ENCODE measurements at regions not wholly inside any gene's neighbourhood (a gene's known extent, or its start where the extent isn't known, plus 50 kb on each side); places are given as distances from the start of the nearest gene placed in this dataset.

DNA sequence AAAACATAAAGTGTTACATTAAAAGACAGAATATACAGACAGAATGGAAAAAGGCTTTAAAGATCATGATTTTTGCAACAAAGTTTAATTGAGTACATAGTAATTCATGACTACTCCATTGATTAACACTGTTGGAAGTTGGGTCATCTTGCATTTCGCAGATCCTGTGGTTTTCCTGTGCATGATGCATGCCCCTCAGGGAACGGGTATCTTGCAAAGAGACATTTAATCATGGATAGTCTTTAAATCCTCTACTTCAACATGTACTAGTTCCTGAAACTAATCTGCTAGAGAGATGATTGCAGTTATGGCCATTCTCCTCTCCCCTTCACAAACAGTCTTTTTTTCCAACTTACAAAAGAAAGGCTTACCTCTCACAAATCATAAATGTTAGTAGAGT, 155.6 kb upstream of the DSEL start:
- H3K27me3 ChIP-seq (ENCODE audit: control insufficient read depth in 1 of 2, insufficient read depth in 2 of 2, low read length in 2 of 2), result no peaks in the 10 kb centered on the region
- no peaks in the 10 kb centered on the region for H3K36me3 ChIP-seq (ENCODE audit: insufficient read depth, low read length)
- H3K4me3 ChIP-seq (ENCODE audit: low read depth in 1 of 2, low read length in 2 of 2), result no peak overlapping the region
- no peaks in the 10 kb centered on the region for H3K9me3 ChIP-seq (ENCODE audit: low read length)
- H3K4me1 ChIP-seq (ENCODE audit: insufficient read depth, low read length), result no peaks in the 10 kb centered on the region
- no peak overlapping the region for H3K9ac ChIP-seq (ENCODE audit: low read length)
- H3K27ac ChIP-seq (ENCODE audit: low read depth, low read length), result no peak overlapping the region

GRCh38 chr18:67670024-67670543, 153.6 kb upstream of the DSEL start:
- no peaks in the 10 kb centered on the region for H3K36me3 ChIP-seq (ENCODE audit: insufficient read depth, low read length)
- no peaks in the 10 kb centered on the region for H3K9me3 ChIP-seq (ENCODE audit: low read length)
- H3K27me3 ChIP-seq (ENCODE audit: control insufficient read depth in 1 of 2, insufficient read depth in 2 of 2, low read length in 2 of 2), result no peaks in the 10 kb centered on the region
- no peak overlapping the region for H3K9ac ChIP-seq (ENCODE audit: low read length)
- H3K4me3 ChIP-seq (ENCODE audit: low read depth in 1 of 2, low read length in 2 of 2), result no peak overlapping the region
- no peak overlapping the region for H3K27ac ChIP-seq (ENCODE audit: low read depth, low read length)
- no peaks in the 10 kb centered on the region for H3K4me1 ChIP-seq (ENCODE audit: insufficient read depth, low read length)

DNA sequence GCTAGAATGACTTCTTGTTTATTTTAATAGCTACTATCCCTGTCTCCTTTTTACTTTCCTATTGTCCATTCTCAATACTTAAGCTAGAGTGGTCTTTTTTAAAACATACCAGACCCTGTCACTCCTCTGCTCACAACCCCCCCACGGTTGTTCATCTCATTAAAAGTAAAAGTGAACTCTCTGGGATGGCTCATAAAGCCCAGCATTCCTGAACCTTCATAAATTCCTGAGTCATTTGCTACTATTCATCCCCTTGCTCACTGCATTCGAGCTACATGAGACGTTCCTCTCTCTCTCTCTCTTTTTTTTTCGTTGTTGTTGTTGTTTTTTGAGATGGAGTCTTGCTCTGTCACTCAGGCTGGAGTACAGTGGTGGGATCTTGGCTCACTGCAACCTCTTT, 148.7 kb upstream of the DSEL start:
- Histone ChIP-seq H3K4me1 (ENCODE audit: insufficient read depth, low read length) (no peaks in the 10 kb centered on the region), H3K9ac (ENCODE audit: low read length) (no peak overlapping the region), H3K9me3 (ENCODE audit: low read length) (no peaks in the 10 kb centered on the region), H3K27ac (ENCODE audit: low read depth, low read length) (no peak overlapping the region), H3K36me3 (ENCODE audit: insufficient read depth, low read length) (no peaks in the 10 kb centered on the region), H3K4me3 (ENCODE audit: low read depth in 1 of 2, low read length in 2 of 2) (no peak overlapping the region), H3K27me3 (ENCODE audit: control insufficient read depth in 1 of 2, insufficient read depth in 2 of 2, low read length in 2 of 2) (no peaks in the 10 kb centered on the region)

DNA sequence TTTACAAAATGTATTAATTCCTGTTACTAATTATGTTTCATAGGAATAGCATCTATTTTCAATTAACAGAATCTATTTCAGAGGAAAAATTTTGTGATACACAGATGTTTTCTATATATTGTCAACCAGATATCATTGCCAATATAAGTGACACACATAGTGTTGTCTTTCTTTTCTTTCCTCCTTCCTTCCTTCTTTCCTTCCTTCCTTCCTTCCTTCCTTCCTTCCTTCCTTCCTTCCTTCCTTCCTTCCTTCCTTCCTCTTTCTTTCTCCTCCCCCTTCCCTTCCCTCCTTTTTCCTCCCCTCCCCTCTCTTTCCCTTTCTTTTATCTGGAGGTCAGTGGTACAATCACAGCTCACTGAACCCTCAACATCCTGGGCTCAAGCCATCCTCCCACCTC, 146.5 kb upstream of the DSEL start:
- Histone ChIP-seq H3K4me3 (ENCODE audit: low read depth in 1 of 2, low read length in 2 of 2) (no peak overlapping the region), H3K36me3 (ENCODE audit: insufficient read depth, low read length) (no peaks in the 10 kb centered on the region), H3K27ac (ENCODE audit: low read depth, low read length) (no peak overlapping the region), H3K4me1 (ENCODE audit: insufficient read depth, low read length) (no peaks in the 10 kb centered on the region), H3K9ac (ENCODE audit: low read length) (no peak overlapping the region), H3K27me3 (ENCODE audit: control insufficient read depth in 1 of 2, insufficient read depth in 2 of 2, low read length in 2 of 2) (no peaks in the 10 kb centered on the region), H3K9me3 (ENCODE audit: low read length) (no peaks in the 10 kb centered on the region)

- Histone ChIP-seq H3K9me3 (ENCODE audit: low read length) (no peaks in the 10 kb centered on the region), H3K4me1 (ENCODE audit: insufficient read depth, low read length) (no peaks in the 10 kb centered on the region), H3K4me3 (ENCODE audit: low read depth in 1 of 2, low read length in 2 of 2) (no peak overlapping the region), H3K9ac (ENCODE audit: low read length) (no peak overlapping the region), H3K27me3 (ENCODE audit: control insufficient read depth in 1 of 2, insufficient read depth in 2 of 2, low read length in 2 of 2) (no peaks in the 10 kb centered on the region), H3K27ac (ENCODE audit: low read depth, low read length) (no peak overlapping the region), H3K36me3 (ENCODE audit: insufficient read depth, low read length) (no peaks in the 10 kb centered on the region)
These were observed 145.0 kb upstream of the DSEL start for GRCh38 chr18:67661555-67661954.

DNA sequence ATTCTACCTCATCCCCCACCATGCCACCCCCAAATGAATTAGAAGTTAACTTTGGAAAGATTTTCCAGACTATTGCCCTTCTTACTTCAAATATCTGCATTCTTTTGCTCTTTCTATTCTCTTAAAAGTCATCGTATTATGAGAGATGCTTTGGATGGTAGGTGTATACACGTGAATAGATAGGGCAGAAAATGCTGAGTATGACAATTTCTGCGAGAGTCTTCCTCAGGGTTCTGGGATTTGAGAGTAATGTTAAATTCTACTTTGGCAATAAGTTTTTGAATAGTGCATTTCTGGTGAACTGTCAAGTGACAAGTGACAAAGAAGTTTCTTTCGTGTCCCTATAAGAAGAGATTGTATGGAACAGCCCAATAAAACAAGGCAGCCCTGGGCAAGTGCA, 137.6 kb upstream of the DSEL start:
- H3K9ac ChIP-seq (ENCODE audit: low read length), result no peak overlapping the region
- no peaks in the 10 kb centered on the region for H3K27me3 ChIP-seq (ENCODE audit: control insufficient read depth in 1 of 2, insufficient read depth in 2 of 2, low read length in 2 of 2)
- H3K27ac ChIP-seq (ENCODE audit: low read depth, low read length), result no peak overlapping the region
- no peaks in the 10 kb centered on the region for H3K9me3 ChIP-seq (ENCODE audit: low read length)
- no peaks in the 10 kb centered on the region for H3K36me3 ChIP-seq (ENCODE audit: insufficient read depth, low read length)
- no peak overlapping the region for H3K4me3 ChIP-seq (ENCODE audit: low read depth in 1 of 2, low read length in 2 of 2)
- no peaks in the 10 kb centered on the region for H3K4me1 ChIP-seq (ENCODE audit: insufficient read depth, low read length)

GRCh38 chr18:67652288-67652687, 135.8 kb upstream of the DSEL start:
- H3K9me3 ChIP-seq (ENCODE audit: low read length), result no peaks in the 10 kb centered on the region
- no peaks in the 10 kb centered on the region for H3K27me3 ChIP-seq (ENCODE audit: control insufficient read depth in 1 of 2, insufficient read depth in 2 of 2, low read length in 2 of 2)
- no peak overlapping the region for H3K27ac ChIP-seq (ENCODE audit: low read depth, low read length)
- no peak overlapping the region for H3K9ac ChIP-seq (ENCODE audit: low read length)
- no peaks in the 10 kb centered on the region for H3K4me1 ChIP-seq (ENCODE audit: insufficient read depth, low read length)
- no peaks in the 10 kb centered on the region for H3K36me3 ChIP-seq (ENCODE audit: insufficient read depth, low read length)
- H3K4me3 ChIP-seq (ENCODE audit: low read depth in 1 of 2, low read length in 2 of 2), result no peak overlapping the region

- H3K27me3 ChIP-seq (ENCODE audit: control insufficient read depth in 1 of 2, insufficient read depth in 2 of 2, low read length in 2 of 2), result no peaks in the 10 kb centered on the region
- no peak overlapping the region for H3K4me3 ChIP-seq (ENCODE audit: low read depth in 1 of 2, low read length in 2 of 2)
- no peak overlapping the region for H3K9ac ChIP-seq (ENCODE audit: low read length)
- H3K9me3 ChIP-seq (ENCODE audit: low read length), result no peaks in the 10 kb centered on the region
- no peak overlapping the region for H3K27ac ChIP-seq (ENCODE audit: low read depth, low read length)
- no peaks in the 10 kb centered on the region for H3K4me1 ChIP-seq (ENCODE audit: insufficient read depth, low read length)
- H3K36me3 ChIP-seq (ENCODE audit: insufficient read depth, low read length), result no peaks in the 10 kb centered on the region
These were observed 134.9 kb upstream of the DSEL start for GRCh38 chr18:67651438-67651837.

GRCh38 chr18:67650686-67651385, 134.3 kb upstream of the DSEL start:
- no peak overlapping the region for H3K9ac ChIP-seq (ENCODE audit: low read length)
- no peaks in the 10 kb centered on the region for H3K4me1 ChIP-seq (ENCODE audit: insufficient read depth, low read length)
- no peaks in the 10 kb centered on the region for H3K36me3 ChIP-seq (ENCODE audit: insufficient read depth, low read length)
- no peak overlapping the region for H3K27ac ChIP-seq (ENCODE audit: low read depth, low read length)
- no peak overlapping the region for H3K4me3 ChIP-seq (ENCODE audit: low read depth in 1 of 2, low read length in 2 of 2)
- H3K27me3 ChIP-seq (ENCODE audit: control insufficient read depth in 1 of 2, insufficient read depth in 2 of 2, low read length in 2 of 2), result no peaks in the 10 kb centered on the region
- no peaks in the 10 kb centered on the region for H3K9me3 ChIP-seq (ENCODE audit: low read length)

GRCh38 chr18:67646890-67647289, 130.4 kb upstream of the DSEL start:
- Histone ChIP-seq H3K27me3 (ENCODE audit: control insufficient read depth in 1 of 2, insufficient read depth in 2 of 2, low read length in 2 of 2) (no peaks in the 10 kb centered on the region), H3K27ac (ENCODE audit: low read depth, low read length) (no peak overlapping the region), H3K4me3 (ENCODE audit: low read depth in 1 of 2, low read length in 2 of 2) (no peak overlapping the region), H3K9me3 (ENCODE audit: low read length) (no peaks in the 10 kb centered on the region), H3K4me1 (ENCODE audit: insufficient read depth, low read length) (no peaks in the 10 kb centered on the region), H3K36me3 (ENCODE audit: insufficient read depth, low read length) (no peaks in the 10 kb centered on the region), H3K9ac (ENCODE audit: low read length) (no peak overlapping the region)

DNA sequence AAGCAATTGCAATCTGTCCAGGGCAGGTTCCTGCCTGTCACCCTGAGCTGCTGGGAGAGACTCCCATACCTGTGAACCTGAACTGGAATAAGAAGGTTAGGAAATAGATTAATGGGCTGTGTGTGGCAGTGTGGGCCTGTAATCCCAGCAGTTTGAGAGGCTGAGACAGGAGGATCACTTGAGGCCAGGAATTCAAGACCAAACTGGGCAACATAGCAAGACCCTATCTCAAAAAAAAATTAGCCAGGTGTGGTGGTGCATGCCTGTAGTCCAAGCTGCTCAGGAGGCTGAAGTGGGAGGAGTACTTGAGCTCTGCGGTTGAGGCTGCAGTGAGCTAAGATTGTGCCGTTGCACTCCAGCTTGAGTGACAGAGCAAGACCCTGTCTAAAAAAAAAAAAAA, 127.7 kb upstream of the DSEL start:
- Histone ChIP-seq H3K4me1 (ENCODE audit: insufficient read depth, low read length) (no peaks in the 10 kb centered on the region), H3K27me3 (ENCODE audit: control insufficient read depth in 1 of 2, insufficient read depth in 2 of 2, low read length in 2 of 2) (no peaks in the 10 kb centered on the region), H3K36me3 (ENCODE audit: insufficient read depth, low read length) (no peaks in the 10 kb centered on the region), H3K27ac (ENCODE audit: low read depth, low read length) (no peak overlapping the region), H3K9me3 (ENCODE audit: low read length) (no peaks in the 10 kb centered on the region), H3K9ac (ENCODE audit: low read length) (no peak overlapping the region), H3K4me3 (ENCODE audit: low read depth in 1 of 2, low read length in 2 of 2) (no peak overlapping the region)

DNA sequence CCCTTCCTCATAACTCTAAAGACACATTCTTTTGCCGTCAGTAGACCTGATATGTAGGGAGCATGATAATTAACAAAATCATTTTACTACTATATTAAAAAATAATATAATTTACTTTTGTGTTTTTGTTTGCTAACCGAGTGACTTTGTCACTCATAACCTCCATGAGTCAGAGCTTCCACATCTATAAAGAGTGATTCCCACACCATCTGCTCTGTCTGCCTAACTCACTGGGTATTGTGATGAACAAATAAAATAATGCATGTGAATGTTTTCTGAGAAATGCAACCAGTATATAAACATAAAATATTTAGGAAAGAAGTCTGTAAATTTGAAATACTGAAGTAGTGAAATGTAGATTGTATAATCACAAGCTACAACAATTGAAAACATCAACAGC, 123.4 kb upstream of the DSEL start:
- H3K27me3 ChIP-seq (ENCODE audit: control insufficient read depth in 1 of 2, insufficient read depth in 2 of 2, low read length in 2 of 2), result no peaks in the 10 kb centered on the region
- H3K27ac ChIP-seq (ENCODE audit: low read depth, low read length), result no peak overlapping the region
- H3K9me3 ChIP-seq (ENCODE audit: low read length), result no peaks in the 10 kb centered on the region
- H3K36me3 ChIP-seq (ENCODE audit: insufficient read depth, low read length), result no peaks in the 10 kb centered on the region
- H3K9ac ChIP-seq (ENCODE audit: low read length), result no peak overlapping the region
- H3K4me3 ChIP-seq (ENCODE audit: low read depth in 1 of 2, low read length in 2 of 2), result no peak overlapping the region
- H3K4me1 ChIP-seq (ENCODE audit: insufficient read depth, low read length), result no peaks in the 10 kb centered on the region

Measured in muscle layer of colon (tissue), 2 donors.